IMR-90 (cell line): ENCODE measurements at regions not wholly inside any gene's neighbourhood (a gene's known extent, or its start where the extent isn't known, plus 50 kb on each side); places are given as distances from the start of the nearest gene placed in this dataset.

Experiments
- ATAC-seq: fragments of 200-7000 bp; cut with Tn5 transposase; 2 replicates; pipeline ENCODE4 v1.9.1; 2020; ENCODE audit warnings: low read depth, mild to moderate bottlenecking, moderate library complexity
- BruUV-seq: library from RNA; stranded (reverse); fragments of 400-500 nt; replicated peaks from 2 replicates; lab custom pipeline; 2021; lab: Mats Ljungman, UMichigan
- CTCF ChIA-PET: fragments of 300-600 bp; formaldehyde crosslinking; extraction: SDS; loops from one replicate; lab custom pipeline; 2021; ENCODE audit warnings: antibody characterized with exemption; lab: Yijun Ruan, JAX
- POLR2A ChIA-PET: fragments of 300-600 bp; sonication (Branson Sonifier 250); formaldehyde crosslinking; loops from one replicate; lab custom pipeline; 2022; ENCODE audit warnings: antibody characterized with exemption; ENCODE audit not compliant: unreplicated experiment; lab: Charles Lee
- DNase-seq: peaks from one replicate; pipeline ENCODE4 v3.0.0; 2013
- H2AFZ ChIP-seq: replicated peaks from 2 replicates; pipeline ENCODE3; 2013; ENCODE audit warnings: low read length, mild to moderate bottlenecking; ENCODE audit not compliant: poor library complexity
- H2AK5ac ChIP-seq: 2 replicates; pipeline ENCODE4 v1.6.1; 2013; ENCODE audit warnings: low read depth, low read length, inconsistent platforms
- H2AK9ac ChIP-seq: replicated peaks from 2 replicates; pipeline ENCODE3; 2013; ENCODE audit warnings: mild to moderate bottlenecking, low read depth, low read length, moderate library complexity; ENCODE audit not compliant: poor library complexity
- H2BK120ac ChIP-seq: 2 replicates; pipeline ENCODE4 v1.6.1; 2013; ENCODE audit warnings: low read depth, low read length, inconsistent platforms
- H2BK15ac ChIP-seq: 3 replicates; pipeline ENCODE4 v1.6.1; 2013; ENCODE audit warnings: low read depth, low read length, inconsistent platforms
- H2BK20ac ChIP-seq: 2 replicates; pipeline ENCODE4 v1.6.1; 2013; ENCODE audit warnings: low read depth, mild to moderate bottlenecking, inconsistent platforms, low read length, moderate library complexity
- H2BK5ac ChIP-seq: 2 replicates; pipeline ENCODE4 v1.6.1; 2013; ENCODE audit warnings: mild to moderate bottlenecking, low read depth, low read length, inconsistent platforms; ENCODE audit not compliant: poor library complexity, severe bottlenecking
- H3K14ac ChIP-seq: replicated peaks from 2 replicates; pipeline ENCODE4 v1.6.1; 2013; ENCODE audit warnings: low read depth, low read length, inconsistent platforms
- H3K18ac ChIP-seq: 2 replicates; pipeline ENCODE4 v1.6.1; 2013; ENCODE audit warnings: low read depth, low read length, control low read depth
- H3K23ac ChIP-seq: 2 replicates; pipeline ENCODE4 v1.6.1; 2013; ENCODE audit warnings: low read depth, low read length, inconsistent platforms
- H3K27ac ChIP-seq: 2 replicates; pipeline ENCODE4 v1.5.1; 2013; ENCODE audit warnings: mild to moderate bottlenecking, control low read depth, low read length; ENCODE audit not compliant: insufficient read depth
- H3K27me3 ChIP-seq: 2 replicates; pipeline ENCODE4 v1.6.1; 2013; ENCODE audit warnings: low read length; ENCODE audit not compliant: control insufficient read depth, insufficient read depth
- H3K36me3 ChIP-seq: 2 replicates; pipeline ENCODE4 v1.6.1; 2013; ENCODE audit warnings: low read length, mixed read lengths; ENCODE audit not compliant: control insufficient read depth, insufficient read depth
- H3K4ac ChIP-seq: 2 replicates; pipeline ENCODE4 v1.6.1; 2013; ENCODE audit warnings: low read depth, low read length, inconsistent platforms
- H3K4me1 ChIP-seq: 2 replicates; pipeline ENCODE4 v1.6.1; 2013; ENCODE audit warnings: low read length, mixed read lengths; ENCODE audit not compliant: control insufficient read depth, insufficient read depth
- H3K4me2 ChIP-seq: 2 replicates; pipeline ENCODE4 v1.6.1; 2013; ENCODE audit warnings: low read depth, mild to moderate bottlenecking, control low read depth, low read length, moderate library complexity
- H3K4me3 ChIP-seq: 2 replicates; pipeline ENCODE4 v1.5.1; 2013; ENCODE audit warnings: low read depth, mild to moderate bottlenecking, control low read depth, low read length, moderate library complexity; ENCODE audit not compliant: insufficient read depth
- H3K56ac ChIP-seq: 2 replicates; pipeline ENCODE4 v1.6.1; 2013; ENCODE audit warnings: low read length, inconsistent platforms; ENCODE audit not compliant: insufficient read depth; ENCODE audit errors: extremely low read depth
- H3K79me1 ChIP-seq, 2 experiments: 2 replicates each; pipeline ENCODE4 v1.6.1; 2013; ENCODE audit warnings: low read length in 2 of 2, inconsistent platforms in 1 of 2, low read depth in 1 of 2
- H3K9ac ChIP-seq: 2 replicates; pipeline ENCODE4 v1.6.1; 2013; ENCODE audit warnings: low read depth, low read length, control low read depth
- H3K9me1 ChIP-seq: 2 replicates; pipeline ENCODE4 v1.6.1; 2013; ENCODE audit warnings: low read length, inconsistent platforms; ENCODE audit not compliant: insufficient read depth
- H3K9me3 ChIP-seq: 2 replicates; pipeline ENCODE4 v1.6.1; 2013; ENCODE audit warnings: low read length; ENCODE audit not compliant: control insufficient read depth, insufficient read depth
- H4K20me1 ChIP-seq: 2 replicates; pipeline ENCODE4 v1.6.1; 2013; ENCODE audit warnings: low read length, inconsistent platforms; ENCODE audit not compliant: insufficient read depth
- H4K5ac ChIP-seq: 2 replicates; pipeline ENCODE4 v1.6.1; 2013; ENCODE audit warnings: mild to moderate bottlenecking, low read depth, low read length, control low read depth
- H4K8ac ChIP-seq, 2 experiments: 2 replicates each; pipeline ENCODE4 v1.6.1; 2013; ENCODE audit warnings: low read depth in 2 of 2, low read length in 2 of 2, control low read depth in 1 of 2, inconsistent platforms in 1 of 2
- H4K91ac ChIP-seq: 2 replicates; pipeline ENCODE4 v1.6.1; 2013; ENCODE audit warnings: low read depth, low read length, inconsistent platforms; ENCODE audit not compliant: insufficient read depth
- BHLHE40 ChIP-seq: fragments of 150-350 bp; IDR thresholded peaks from 2 replicates; pipeline ENCODE4 v1.6.1; 2016; ENCODE audit warnings: mild to moderate bottlenecking, low read depth, low read length
- CEBPB ChIP-seq: IDR thresholded peaks from 2 replicates; pipeline ENCODE4 v1.6.1; 2012; ENCODE audit warnings: low read depth, low read length, improper control_type of control experiment
- CHD1 ChIP-seq: IDR thresholded peaks from 2 replicates; pipeline ENCODE4 v1.6.1; 2012; ENCODE audit warnings: low read depth, low read length, improper control_type of control experiment
- RAD21 ChIP-seq: IDR thresholded peaks from 2 replicates; pipeline ENCODE4 v1.6.1; 2012; ENCODE audit warnings: low read length, improper control_type of control experiment
- RFX5 ChIP-seq: IDR thresholded peaks from 2 replicates; pipeline ENCODE4 v1.8.0; 2012; ENCODE audit warnings: low read depth, mild to moderate bottlenecking, low read length, moderate library complexity
- SMC3 ChIP-seq: fragments of 150-350 bp; IDR thresholded peaks from 2 replicates; pipeline ENCODE4 v1.6.1; 2016; ENCODE audit warnings: low read depth, mild to moderate bottlenecking, antibody characterized with exemption, low read length, moderate library complexity
- WGBS, 2 experiments: methylation state at CpG; one replicate each; pipeline versions ENCODE4 v1.1.5 to v1.1.7; 2013; ENCODE audit warnings: missing lambda C conversion rate in 2 of 2; ENCODE audit not compliant: insufficient read length in 1 of 2; ENCODE audit errors: extremely low coverage in 2 of 2; 5-methylcytosine and 5-hydroxymethylcytosine counted together
- dilution Hi-C: fragments of 300-500 bp; cut with HindIII; formaldehyde crosslinking; loops from one replicate; pipeline ENCODE4 v1.14.3; 2018; ENCODE audit warnings: low sequenced_read_pairs; ENCODE audit not compliant: unreplicated experiment
- in situ Hi-C: fragments of 300-500 bp; cut with MboI; formaldehyde crosslinking; loops from 3 replicates; pipeline ENCODE4 v1.14.3; 2019; ENCODE audit warnings: low sequenced_read_pairs, inconsistent platforms, mixed read lengths
- intact Hi-C: fragments of 100-400 bp; cut with micrococcal nuclease; formaldehyde crosslinking; loops from 2 replicates; pipeline ENCODE4 v1.10.0; 2022

DNA sequence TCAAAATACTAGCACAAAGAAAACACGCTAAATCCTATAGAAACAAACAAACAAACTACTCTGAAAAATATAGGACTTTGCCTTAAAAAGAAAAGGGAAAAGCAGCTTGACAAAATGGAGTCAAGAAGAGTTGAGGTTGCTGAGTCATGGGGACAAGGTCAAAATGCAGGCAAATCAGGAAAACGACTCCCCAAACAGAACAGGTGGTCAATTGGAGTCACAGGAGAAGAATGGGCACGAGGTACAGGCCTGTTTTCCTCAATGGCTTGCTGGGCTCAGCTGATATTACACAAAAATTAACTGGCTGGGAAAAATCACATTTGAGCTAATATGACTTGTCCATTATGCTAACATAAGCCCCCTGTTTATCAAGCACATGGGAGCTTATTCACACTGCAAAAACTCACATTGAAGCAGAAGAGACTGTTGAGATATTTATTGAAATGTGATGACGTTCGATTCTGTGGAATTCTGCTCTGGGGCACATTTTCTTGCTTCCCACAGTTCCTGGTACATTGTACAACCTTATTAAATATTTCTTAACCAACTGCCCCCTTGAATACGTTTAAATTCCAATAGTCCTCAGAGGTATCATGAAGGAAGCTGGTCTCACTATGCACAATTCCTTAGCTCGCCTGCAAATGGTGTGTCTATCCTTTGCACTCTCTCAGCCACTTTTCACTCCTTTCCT lies 1622.1 kb downstream of the STIM2 start:
- no peaks in the 10 kb centered on the region for H3K9me3 ChIP-seq
- DNase-seq, result no peak
- H2BK5ac ChIP-seq, result no peak overlapping the region
- no CpG with 5 or more reads among the region's 7 CpGs for WGBS, 2 experiments
- H4K91ac ChIP-seq, result no peak overlapping the region
- no peak overlapping the region for H3K18ac ChIP-seq
- H2BK120ac ChIP-seq, result no peak overlapping the region
- H3K36me3 ChIP-seq, result no peaks in the 10 kb centered on the region
- no peak overlapping the region for H3K14ac ChIP-seq
- H3K23ac ChIP-seq, result no peak overlapping the region
- H3K27me3 ChIP-seq, result no peaks in the 10 kb centered on the region
- no peak overlapping the region for H4K5ac ChIP-seq
- no peak overlapping the region for H3K56ac ChIP-seq
- no peak overlapping the region for H2BK15ac ChIP-seq
- H3K9ac ChIP-seq, result no peak overlapping the region
- no peak overlapping the region for H4K8ac ChIP-seq
- no peak overlapping the region for H2BK20ac ChIP-seq
- no peaks in the 10 kb centered on the region for H3K79me1 ChIP-seq
- no TSS peak for BruUV-seq
- H4K20me1 ChIP-seq, result no peaks in the 10 kb centered on the region
- dilution Hi-C loops (no loop called here), in situ Hi-C loops (no loop called here), intact Hi-C loops (no loop called here)
- no peaks in the 10 kb centered on the region for H3K9me1 ChIP-seq
- H3K4me3 ChIP-seq, result no peak overlapping the region
- no peak overlapping the region for H2AK5ac ChIP-seq
- H2AFZ ChIP-seq, result no peak overlapping the region
- no peak overlapping the region for H3K27ac ChIP-seq
- no peak for TF ChIP-seq CEBPB
- no peak for TF ChIP-seq RAD21
- no peak for TF ChIP-seq CHD1
- no peak for TF ChIP-seq BHLHE40
- TF ChIP-seq RFX5, result no peak
- TF ChIP-seq SMC3, result no peak
- POLR2A ChIA-PET, result interaction anchor here (0.6 kb wide), 1 partner anchor 255 kb away, joined by 11 read pairs; no protein-coding TSS in a partner anchor
- H3K4me1 ChIP-seq, result no peaks in the 10 kb centered on the region
- no peak overlapping the region for H3K4ac ChIP-seq
- H2AK9ac ChIP-seq, result no peak overlapping the region
- H3K4me2 ChIP-seq, result no peak overlapping the region
- no peak for ATAC-seq
- CTCF ChIA-PET, result no interaction called here
